Uterus (tissue), 3 donors: ENCODE measurements at regions not wholly inside any gene's neighbourhood (a gene's known extent, or its start where the extent isn't known, plus 50 kb on each side); places are given as distances from the start of the nearest gene placed in this dataset.

Experiments
- DNase-seq, 2 donors: peaks; one replicate each; pipeline ENCODE4 v3.0.0-alpha.2; 2019 to 2020
- H3K27ac ChIP-seq, 2 donors: fragments of 200-600 bp; sonication (generic); 1 replicate in 1 of 2; 2 replicates in 1 of 2; pipeline ENCODE4 v1.5.1; 2016 to 2018
- H3K27me3 ChIP-seq, 2 donors: fragments of 200-600 bp; sonication (generic); one replicate each; pipeline ENCODE4 v1.5.1; 2018 to 2019; ENCODE audit warnings: control low read depth in 1 of 2
- H3K36me3 ChIP-seq, 2 donors: fragments of 200-600 bp; sonication (generic); one replicate each; pipeline ENCODE4 v1.5.1; 2019; ENCODE audit warnings: control low read depth in 1 of 2
- H3K4me1 ChIP-seq, 2 donors: fragments of 200-600 bp; sonication (generic); one replicate each; pipeline ENCODE4 v1.5.1; 2018 to 2019; ENCODE audit warnings: control low read depth in 1 of 2
- H3K4me3 ChIP-seq, 2 donors: fragments of 200-600 bp; sonication (generic); 1 replicate in 1 of 2; 2 replicates in 1 of 2; pipeline ENCODE4 v1.5.1; 2018 to 2019; ENCODE audit warnings: mild to moderate bottlenecking in 1 of 2
- H3K9me3 ChIP-seq, 2 donors: fragments of 200-600 bp; sonication (generic); one replicate each; pipeline ENCODE4 v1.5.1; 2019; ENCODE audit warnings: control low read depth in 1 of 2
- CTCF ChIP-seq, 4 experiments: fragments of 200-600 bp in 2 of 4; fragments of 450-650 bp in 2 of 4; sonication (generic) in 2 of 4; IDR thresholded peaks; one replicate each; pipeline ENCODE4 v1.5.1; 2016 to 2019; ENCODE audit warnings: antibody characterized with exemption in 4 of 4, mild to moderate bottlenecking in 2 of 4, moderate library complexity in 1 of 4
- POLR2A ChIP-seq, 2 donors: fragments of 450-650 bp; IDR thresholded peaks; one replicate each; pipeline ENCODE4 v1.6.1; 2016; ENCODE audit warnings: antibody characterized with exemption in 2 of 2, mild to moderate bottlenecking in 1 of 2, moderate library complexity in 1 of 2
- intact Hi-C: fragments of 100-400 bp; cut with DNase I; formaldehyde crosslinking; loops from one replicate; pipeline ENCODE4 v1.15.1; 2023; ENCODE audit warnings: low total_unique reads
- donor health status: DM: yes; HTN: yes; CAD: no.

GRCh38 chr16:75780669-75781068, 54.4 kb upstream of the CPHXL start:
- no peak overlapping the region for H3K4me3 ChIP-seq
- TF ChIP-seq CTCF (IDR thresholded peaks at IDR 0.05) (no peak), POLR2A (IDR thresholded peaks at IDR 0.05) (no peak)
- intact Hi-C loops: no loop called here

DNA sequence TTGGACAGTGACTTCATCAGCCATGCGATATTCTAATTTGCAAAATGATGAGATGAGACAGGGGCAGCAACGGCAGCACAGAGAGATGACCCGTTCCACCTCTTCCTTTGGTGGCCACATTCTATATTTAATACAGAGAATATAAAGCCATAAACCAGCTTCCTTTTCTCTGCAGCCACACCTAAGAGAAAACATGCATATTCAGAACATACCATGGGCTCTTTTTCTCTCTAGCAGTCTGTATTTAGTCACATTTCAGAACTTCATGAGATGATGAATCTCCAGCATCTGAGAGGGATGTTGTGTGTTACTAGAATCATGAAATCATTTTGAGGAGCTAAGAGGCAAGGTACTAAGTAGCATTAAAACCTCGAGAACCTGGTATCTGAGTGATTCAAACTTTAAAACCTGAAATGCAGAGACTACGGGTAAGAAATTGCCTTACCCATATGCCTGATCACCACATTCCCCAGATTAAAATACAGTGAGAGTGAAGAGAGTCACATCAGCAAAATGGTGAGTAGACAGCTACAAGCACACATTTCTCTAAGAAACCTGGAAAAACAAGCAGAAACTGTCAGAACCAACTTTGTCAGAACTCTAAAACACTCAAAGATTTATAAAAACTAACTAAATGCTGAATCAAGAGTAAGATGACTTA, 55.5 kb upstream of the CPHXL start:
- Histone ChIP-seq H3K9me3 (no peaks in the 10 kb centered on the region), H3K27ac (no peak overlapping the region), H3K4me1 (no peaks in the 10 kb centered on the region), H3K4me3 (no peak overlapping the region), H3K27me3 (no peaks in the 10 kb centered on the region), H3K36me3 (no peaks in the 10 kb centered on the region)
- DNase-seq: no peak
- TF ChIP-seq POLR2A (IDR thresholded peaks at IDR 0.05): no peak
- TF ChIP-seq CTCF (IDR thresholded peaks at IDR 0.05): no peak
- intact Hi-C loops: no loop called here

More at GRCh38 chr16:75780669-75781068, 54.4 kb upstream of the CPHXL start:
- no peak overlapping the region for H3K27ac ChIP-seq
- DNase-seq: no peak
- H3K9me3 ChIP-seq: no peaks in the 10 kb centered on the region
- no peaks in the 10 kb centered on the region for H3K36me3 ChIP-seq
- H3K4me1 ChIP-seq: no peaks in the 10 kb centered on the region
- H3K27me3 ChIP-seq: no peaks in the 10 kb centered on the region

GRCh38 chr16:75787440-75787839, 61.1 kb upstream of the CPHXL start:
- H3K27me3 ChIP-seq: no peaks in the 10 kb centered on the region
- TF ChIP-seq CTCF (IDR thresholded peaks at IDR 0.05): no peak
- no peak for TF ChIP-seq POLR2A (IDR thresholded peaks at IDR 0.05)
- H3K27ac ChIP-seq: no peak overlapping the region
- intact Hi-C loops: no loop called here
- H3K36me3 ChIP-seq: no peaks in the 10 kb centered on the region
- H3K9me3 ChIP-seq: no peaks in the 10 kb centered on the region
- no peaks in the 10 kb centered on the region for H3K4me1 ChIP-seq
- DNase-seq: no peak
- H3K4me3 ChIP-seq: no peak overlapping the region

DNA sequence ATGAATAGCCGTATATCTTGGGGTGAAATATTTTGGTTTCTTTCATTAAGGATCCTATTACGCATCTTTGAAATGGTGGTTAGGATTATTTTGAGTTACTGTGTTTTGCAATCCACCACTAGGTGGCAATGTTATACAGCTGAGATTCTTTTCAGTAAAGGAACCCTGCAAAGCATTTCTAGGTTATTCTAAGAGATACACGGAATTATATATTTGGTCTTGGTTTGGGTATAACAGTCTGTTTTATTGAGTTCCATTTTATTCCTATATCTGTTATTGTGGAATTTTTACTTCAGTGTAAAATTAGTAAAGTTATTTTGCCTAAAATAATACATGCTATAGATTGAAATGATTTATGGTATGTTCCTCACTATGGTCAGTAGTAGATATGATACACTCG, 62.9 kb upstream of the CPHXL start:
- intact Hi-C loops: no loop called here
- Histone ChIP-seq H3K27me3 (no peaks in the 10 kb centered on the region), H3K27ac (no peak overlapping the region), H3K36me3 (no peaks in the 10 kb centered on the region), H3K4me1 (no peaks in the 10 kb centered on the region), H3K9me3 (no peaks in the 10 kb centered on the region), H3K4me3 (no peak overlapping the region)
- DNase-seq: no peak
- TF ChIP-seq POLR2A (IDR thresholded peaks at IDR 0.05) (no peak), CTCF (IDR thresholded peaks at IDR 0.05) (peak; percentile 60 to 68 (median 61))

GRCh38 chr16:75792771-75793492, 66.6 kb upstream of the CPHXL start:
- TF ChIP-seq POLR2A (IDR thresholded peaks at IDR 0.05) (no peak), CTCF (IDR thresholded peaks at IDR 0.05) (no peak)
- no peaks in the 10 kb centered on the region for H3K4me1 ChIP-seq
- H3K9me3 ChIP-seq: no peaks in the 10 kb centered on the region
- no peaks in the 10 kb centered on the region for H3K27me3 ChIP-seq
- intact Hi-C loops: loop anchor here (5.0 kb wide), 1 partner anchor 1374 kb away; no protein-coding TSS in a partner anchor
- H3K36me3 ChIP-seq: no peaks in the 10 kb centered on the region
- no peak overlapping the region for H3K4me3 ChIP-seq
- H3K27ac ChIP-seq: no peak overlapping the region
- no peak for DNase-seq
